Ishikawa (cell line): ENCODE measurements at regions not wholly inside any gene's neighbourhood (a gene's known extent, or its start where the extent isn't known, plus 50 kb on each side); places are given as distances from the start of the nearest gene placed in this dataset.

Experiments used
- CEBPB ChIP-seq: IDR thresholded peaks from 2 replicates; pipeline ENCODE4 v1.6.1; 2012
- CREB1 ChIP-seq: IDR thresholded peaks from 2 replicates; pipeline ENCODE4 v1.6.1; 2012; ENCODE audit warnings: low read depth
- EGR1 ChIP-seq: IDR thresholded peaks from 2 replicates; pipeline ENCODE4 v1.6.1; 2012
- EP300 ChIP-seq: IDR thresholded peaks from 2 replicates; pipeline ENCODE4 v1.6.1; 2012; ENCODE audit warnings: borderline replicate concordance
- FOXM1 ChIP-seq: IDR thresholded peaks from 2 replicates; pipeline ENCODE4 v1.6.1; 2012; ENCODE audit warnings: low read depth, borderline replicate concordance
- MAX ChIP-seq: IDR thresholded peaks from 2 replicates; pipeline ENCODE4 v1.6.1; 2012
- NFIC ChIP-seq: IDR thresholded peaks from 2 replicates; pipeline ENCODE4 v1.6.1; 2012
- RAD21 ChIP-seq: IDR thresholded peaks from 2 replicates; pipeline ENCODE4 v1.6.1; 2012; ENCODE audit warnings: low read depth
- REST ChIP-seq: IDR thresholded peaks from 2 replicates; pipeline ENCODE4 v1.6.1; 2012; ENCODE audit warnings: low read depth, mild to moderate bottlenecking
- TAF1 ChIP-seq: IDR thresholded peaks from 2 replicates; pipeline ENCODE4 v1.6.1; 2012; ENCODE audit warnings: low read depth, mild to moderate bottlenecking
- TCF12 ChIP-seq: IDR thresholded peaks from 2 replicates; pipeline ENCODE4 v1.6.1; 2012; ENCODE audit warnings: low read depth
- TEAD4 ChIP-seq: IDR thresholded peaks from 2 replicates; pipeline ENCODE4 v1.6.1; 2012
- USF1 ChIP-seq: IDR thresholded peaks from 2 replicates; pipeline ENCODE4 v1.6.1; 2012
- YY1 ChIP-seq: IDR thresholded peaks from 2 replicates; pipeline ENCODE4 v1.6.1; 2012; ENCODE audit warnings: low read depth
- ZBTB7A ChIP-seq: IDR thresholded peaks from 2 replicates; pipeline ENCODE4 v1.6.1; 2012; ENCODE audit warnings: low read depth

- TF ChIP-seq CREB1 (no peak), USF1 (no peak), MAX (no peak), ZBTB7A (no peak), REST (no peak), TAF1 (no peak), TEAD4 (no peak), TCF12 (no peak), EP300 (no peak), YY1 (no peak), RAD21 (no peak), EGR1 (no peak), CEBPB (no peak), NFIC (no peak), FOXM1 (no peak)
These were observed 796.8 kb upstream of the SOX11 start for GRCh38 chr2:4895371-4895770.

GRCh38 chr2:4898706-4899105 is 793.5 kb upstream of the SOX11 start:
- TF ChIP-seq TEAD4 = no peak

- no peak for TF ChIP-seq TAF1
- no peak for TF ChIP-seq EGR1
- TF ChIP-seq CREB1 = no peak
- TF ChIP-seq EP300 = no peak
- TF ChIP-seq REST = no peak
- no peak for TF ChIP-seq FOXM1
- TF ChIP-seq CEBPB = no peak
- no peak for TF ChIP-seq RAD21
- TF ChIP-seq MAX = no peak
- no peak for TF ChIP-seq ZBTB7A
- no peak for TF ChIP-seq NFIC
- TF ChIP-seq TCF12 = no peak
- TF ChIP-seq TEAD4 = no peak
- no peak for TF ChIP-seq YY1
- TF ChIP-seq USF1 = no peak
These were observed 791.9 kb upstream of the SOX11 start for GRCh38 chr2:4900242-4900641.

- TF ChIP-seq NFIC (no peak), EP300 (no peak), YY1 (no peak), CEBPB (no peak), MAX (no peak), TAF1 (no peak), RAD21 (no peak), TEAD4 (no peak), REST (no peak), ZBTB7A (no peak), EGR1 (no peak), FOXM1 (no peak), USF1 (no peak)
These were observed 791.1 kb upstream of the SOX11 start for GRCh38 chr2:4900861-4901770.
